ENCODE measurements at regions not wholly inside any gene's neighbourhood (a gene's known extent, or its start where the extent isn't known, plus 50 kb on each side); places are given as distances from the start of the nearest gene placed in this dataset.
"Not testable (repeated sequence)": the region's sequence is repeated elsewhere in the genome, so short reads cannot be mapped to it uniquely, and the experiment has no call there.

GRCh38 chr12:119931402-119931801 lies 54.3 kb upstream of the CIT start:
- DNase-seq = no peak

DNA sequence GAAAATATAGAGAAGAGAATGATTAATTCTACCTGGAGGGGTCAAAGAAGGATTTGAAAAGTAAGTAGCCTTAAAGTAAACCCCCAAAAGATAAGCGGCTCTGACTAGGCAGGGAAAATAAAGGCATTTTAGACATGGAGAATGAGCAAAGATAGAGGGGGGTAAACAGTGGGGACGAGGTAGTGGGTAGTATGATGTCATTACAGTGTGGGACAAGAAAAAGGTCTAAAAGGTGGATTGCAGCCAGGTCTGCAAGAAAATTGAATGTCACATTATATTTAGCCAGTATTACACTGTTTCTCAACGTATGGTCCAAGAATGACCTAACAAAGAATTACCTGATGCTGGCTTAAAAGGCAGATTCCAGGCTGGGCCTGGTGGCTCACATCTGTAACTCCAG lies 55.8 kb upstream of the CIT start:
- no peak for DNase-seq

GRCh38 chr12:119934780-119935179 lies 54.3 kb upstream of the BICDL1 start:
- not testable (repeated sequence) for DNase-seq

DNA sequence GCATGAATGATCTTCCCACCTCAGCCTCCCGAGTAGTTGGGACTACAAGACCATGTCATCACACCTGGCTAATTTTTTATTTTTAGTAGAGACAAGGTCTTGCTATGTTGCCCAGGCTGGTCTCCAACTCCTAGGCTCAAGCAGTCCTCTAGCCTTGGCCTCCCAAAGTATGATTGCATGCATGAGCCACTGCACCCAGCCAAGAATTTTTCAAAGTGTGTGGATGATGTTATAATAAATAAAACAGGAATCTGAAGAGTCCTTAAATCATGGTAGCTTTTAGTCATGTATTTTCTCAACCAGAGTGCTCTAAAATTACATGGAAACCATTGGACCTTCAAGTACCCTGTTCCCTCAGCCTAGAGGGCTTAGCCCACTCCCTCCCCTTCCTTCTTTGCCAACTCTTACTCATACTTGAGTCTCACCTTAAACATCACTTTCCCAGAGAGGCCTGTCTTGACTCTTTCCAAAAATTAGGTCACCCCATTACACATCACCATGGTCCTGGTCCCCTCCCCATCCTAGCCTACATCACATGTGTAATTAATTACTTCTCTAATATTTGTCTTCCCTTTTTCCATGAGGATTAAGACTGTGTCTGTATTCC lies 52.2 kb upstream of the BICDL1 start:
- DNase-seq = no peak

DNA sequence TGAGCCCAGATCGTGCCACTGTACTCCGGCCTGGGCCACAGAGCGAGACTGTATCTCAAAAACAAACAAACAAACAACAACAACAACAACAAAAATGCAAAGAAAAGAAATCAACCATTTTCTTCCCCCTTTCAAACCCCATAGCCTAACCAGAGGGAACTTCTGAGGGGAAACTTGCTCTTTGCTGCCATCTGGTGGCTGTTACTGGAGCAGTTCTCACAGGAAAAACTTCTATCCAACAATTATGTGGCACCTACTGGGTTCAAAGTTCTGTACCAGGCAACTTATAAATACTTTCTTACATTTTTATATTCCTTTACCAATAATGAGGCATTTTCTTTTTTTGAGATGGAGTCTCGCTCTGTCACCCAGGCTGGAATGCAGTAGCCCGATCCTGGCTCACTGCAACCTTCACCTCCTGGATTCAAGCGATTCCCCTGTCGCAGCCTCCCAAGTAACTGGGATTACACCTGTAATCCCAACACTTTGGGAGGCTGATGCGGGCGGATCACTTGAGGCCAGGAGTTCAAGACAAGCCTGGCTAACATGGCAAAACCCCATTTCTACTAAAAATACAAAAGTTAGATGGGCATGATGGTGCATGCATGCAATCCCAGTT lies 50.9 kb upstream of the BICDL1 start:
- DNase-seq = peak; percentile 54

Measured in EL (cell line).